MG63 (cell line): ENCODE measurements at regions not wholly inside any gene's neighbourhood (a gene's known extent, or its start where the extent isn't known, plus 50 kb on each side); places are given as distances from the start of the nearest gene placed in this dataset.
"Not testable (repeated sequence)": the region's sequence is repeated elsewhere in the genome, so short reads cannot be mapped to it uniquely, and the experiment has no call there.

Experiments used
- DNase-seq: peaks from one replicate; pipeline ENCODE4 v3.0.0-alpha.2; 2020
- H3K27me3 ChIP-seq: fragments of 250-450 bp; sonication (Bioruptor Pico); 2 replicates; pipeline ENCODE4 v1.5.1; 2020; ENCODE audit warnings: mild to moderate bottlenecking, moderate library complexity
- H3K36me3 ChIP-seq: fragments of 250-450 bp; sonication (Bioruptor Pico); 2 replicates; pipeline ENCODE4 v1.5.1; 2020; ENCODE audit warnings: mild to moderate bottlenecking, moderate library complexity
- H3K4me3 ChIP-seq: fragments of 250-450 bp; sonication (Bioruptor Pico); 2 replicates; pipeline ENCODE4 v1.5.1; 2020; ENCODE audit warnings: mild to moderate bottlenecking, moderate library complexity
- H3K9me3 ChIP-seq: fragments of 250-450 bp; sonication (Bioruptor Pico); 2 replicates; pipeline ENCODE4 v1.5.1; 2020; ENCODE audit warnings: mild to moderate bottlenecking, moderate library complexity

GRCh38 chr3:88876724-88877123 lies 230.7 kb upstream of the EPHA3 start:
- no peaks in the 10 kb centered on the region for H3K36me3 ChIP-seq
- H3K9me3 ChIP-seq, result no peaks in the 10 kb centered on the region
- DNase-seq, result no peak

GRCh38 chr3:88879905-88880304 lies 227.5 kb upstream of the EPHA3 start:
- DNase-seq, result no peak
- no peak overlapping the region for H3K4me3 ChIP-seq
- no peaks in the 10 kb centered on the region for H3K27me3 ChIP-seq
- no peaks in the 10 kb centered on the region for H3K9me3 ChIP-seq
- no peaks in the 10 kb centered on the region for H3K36me3 ChIP-seq

More at GRCh38 chr3:88876724-88877123, 230.7 kb upstream of the EPHA3 start:
- no peaks in the 10 kb centered on the region for H3K27me3 ChIP-seq
- H3K4me3 ChIP-seq, result no peak overlapping the region

GRCh38 chr3:88882121-88882520 lies 225.3 kb upstream of the EPHA3 start:
- Histone ChIP-seq H3K4me3 (no peak overlapping the region), H3K36me3 (no peaks in the 10 kb centered on the region), H3K9me3 (no peaks in the 10 kb centered on the region), H3K27me3 (no peaks in the 10 kb centered on the region)
- DNase-seq, result no peak

- not testable (repeated sequence) for H3K4me3 ChIP-seq, DNase-seq, H3K9me3 ChIP-seq, H3K36me3 ChIP-seq, H3K27me3 ChIP-seq
These were observed 220.8 kb upstream of the EPHA3 start for GRCh38 chr3:88886624-88887023.

DNA sequence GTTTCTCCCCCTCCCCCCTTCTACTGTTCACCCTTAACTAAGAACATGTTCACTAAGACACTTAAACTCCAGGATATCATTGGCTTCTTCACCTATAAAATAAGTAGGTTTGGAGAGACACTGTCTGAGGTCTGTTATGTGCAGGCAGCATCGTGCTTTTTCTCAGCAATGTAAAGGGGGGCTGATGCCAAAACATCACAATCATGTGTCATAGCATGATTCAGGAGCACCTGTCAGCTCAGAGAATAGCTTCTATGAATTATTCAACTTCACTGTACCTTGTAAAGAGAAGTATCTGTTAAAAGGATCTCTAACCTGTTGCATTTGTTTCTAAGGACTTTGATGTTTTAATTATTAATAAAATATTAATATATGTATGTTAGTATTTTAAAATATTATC lies 211.4 kb upstream of the EPHA3 start:
- DNase-seq, result no peak

GRCh38 chr3:88912294-88912877 lies 195.0 kb upstream of the EPHA3 start:
- Histone ChIP-seq H3K27me3 (no peaks in the 10 kb centered on the region), H3K36me3 (no peaks in the 10 kb centered on the region), H3K9me3 (no peaks in the 10 kb centered on the region), H3K4me3 (no peak overlapping the region)
- no peak for DNase-seq

More for the DNA sequence above, 211.4 kb upstream of the EPHA3 start:
- Histone ChIP-seq H3K36me3 (no peaks in the 10 kb centered on the region), H3K9me3 (no peaks in the 10 kb centered on the region), H3K4me3 (no peak overlapping the region), H3K27me3 (no peaks in the 10 kb centered on the region)

DNA sequence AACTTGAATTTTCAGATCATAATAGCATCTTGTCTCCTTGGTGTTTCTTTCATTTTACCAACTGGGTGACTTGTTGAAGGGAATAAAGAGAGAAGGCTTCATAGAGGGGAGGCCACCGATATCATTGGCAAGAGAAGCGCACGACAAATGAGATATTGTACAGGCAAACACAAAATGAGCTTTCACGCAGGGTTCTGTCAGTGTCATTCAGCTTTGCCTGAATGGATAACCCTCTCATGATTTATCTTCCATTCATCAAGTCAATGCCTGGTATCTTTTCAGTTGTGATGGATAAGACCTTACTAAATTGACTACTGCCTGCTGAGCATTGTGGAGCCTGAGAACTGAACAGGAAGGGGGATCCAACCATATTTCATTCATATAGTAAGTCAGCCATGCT lies 188.6 kb upstream of the EPHA3 start:
- DNase-seq, result no peak
- H3K27me3 ChIP-seq, result no peaks in the 10 kb centered on the region
- H3K36me3 ChIP-seq, result no peaks in the 10 kb centered on the region
- H3K4me3 ChIP-seq, result no peak overlapping the region
- H3K9me3 ChIP-seq, result no peaks in the 10 kb centered on the region

- Histone ChIP-seq H3K4me3 (no peak overlapping the region), H3K27me3 (no peaks in the 10 kb centered on the region)
These were observed 185.4 kb upstream of the EPHA3 start for GRCh38 chr3:88921986-88922385.

GRCh38 chr3:88926221-88926620 lies 181.2 kb upstream of the EPHA3 start:
- H3K36me3 ChIP-seq, result no peaks in the 10 kb centered on the region
- H3K4me3 ChIP-seq, result no peak overlapping the region
- no peak for DNase-seq

More at GRCh38 chr3:88921986-88922385, 185.4 kb upstream of the EPHA3 start:
- no peak for DNase-seq
- Histone ChIP-seq H3K36me3 (no peaks in the 10 kb centered on the region), H3K9me3 (no peaks in the 10 kb centered on the region)

GRCh38 chr3:88930611-88931010 lies 176.8 kb upstream of the EPHA3 start:
- H3K4me3 ChIP-seq, result no peak overlapping the region
- no peaks in the 10 kb centered on the region for H3K9me3 ChIP-seq
- DNase-seq, result no peak
- no peaks in the 10 kb centered on the region for H3K36me3 ChIP-seq
- no peaks in the 10 kb centered on the region for H3K27me3 ChIP-seq

More at GRCh38 chr3:88926221-88926620, 181.2 kb upstream of the EPHA3 start:
- H3K9me3 ChIP-seq, result no peaks in the 10 kb centered on the region
- no peaks in the 10 kb centered on the region for H3K27me3 ChIP-seq

GRCh38 chr3:88936831-88937230 lies 170.6 kb upstream of the EPHA3 start:
- no peaks in the 10 kb centered on the region for H3K9me3 ChIP-seq
- H3K36me3 ChIP-seq, result no peaks in the 10 kb centered on the region
- no peak overlapping the region for H3K4me3 ChIP-seq
- DNase-seq, result no peak
- H3K27me3 ChIP-seq, result no peaks in the 10 kb centered on the region

DNA sequence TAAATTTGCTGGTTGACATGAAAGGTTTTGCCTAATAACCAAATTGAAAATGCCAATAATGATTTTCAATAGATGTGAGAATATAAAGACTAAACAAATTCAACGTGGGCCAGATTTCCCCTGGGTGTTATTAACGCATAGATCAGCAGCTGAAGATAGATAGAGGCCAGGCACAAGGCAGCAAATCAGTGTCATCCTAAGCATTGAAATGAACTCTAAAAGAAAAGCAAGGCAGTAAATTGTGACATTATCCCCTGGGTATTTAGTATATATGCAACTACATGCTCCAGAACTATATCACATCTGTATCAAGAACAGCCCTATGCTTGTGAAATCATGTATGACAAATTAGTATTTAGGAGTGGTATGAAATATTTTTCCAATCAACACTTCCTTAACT lies 167.1 kb upstream of the EPHA3 start:
- Histone ChIP-seq H3K27me3 (no peaks in the 10 kb centered on the region), H3K36me3 (no peaks in the 10 kb centered on the region), H3K9me3 (no peaks in the 10 kb centered on the region), H3K4me3 (no peak overlapping the region)
- no peak for DNase-seq

DNA sequence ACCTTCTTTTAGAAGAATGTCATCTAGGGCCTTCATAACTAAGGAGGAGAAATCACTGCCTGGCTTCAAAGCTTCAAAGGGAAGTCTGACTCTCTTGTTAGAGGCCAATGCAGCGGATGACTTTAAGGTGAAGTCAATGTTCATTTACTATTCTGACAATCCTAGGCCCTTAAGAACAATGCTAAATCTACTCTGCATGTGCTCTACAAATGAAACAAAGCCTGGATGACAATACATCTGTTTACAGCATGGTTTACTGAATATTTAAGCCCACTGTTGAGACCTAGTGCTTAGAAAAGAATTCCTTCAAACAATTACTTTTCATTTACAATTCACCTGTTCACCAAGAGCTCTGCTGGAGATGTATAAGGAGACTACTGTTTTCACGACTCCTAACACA lies 160.4 kb upstream of the EPHA3 start:
- Histone ChIP-seq H3K36me3 (no peaks in the 10 kb centered on the region), H3K9me3 (no peaks in the 10 kb centered on the region), H3K4me3 (no peak overlapping the region), H3K27me3 (no peaks in the 10 kb centered on the region)
- no peak for DNase-seq

DNA sequence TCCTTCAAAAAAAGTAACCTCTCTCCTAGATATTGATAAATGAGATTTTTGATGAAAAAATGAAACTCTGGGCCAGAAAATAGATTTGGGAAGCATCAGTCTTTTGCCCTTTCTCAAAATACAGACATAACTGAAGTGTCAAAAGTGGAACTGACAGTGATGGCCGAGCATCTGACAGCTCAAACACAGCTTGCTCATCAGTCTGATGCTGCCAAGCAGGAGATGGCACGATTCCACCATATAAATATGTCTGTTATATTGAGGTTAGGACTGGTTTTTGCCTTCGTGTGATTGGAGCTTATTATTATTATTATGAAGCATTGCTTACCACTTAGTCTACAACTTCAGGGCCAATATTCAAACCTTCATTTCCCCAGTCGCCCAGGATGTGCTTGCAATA lies 152.6 kb upstream of the EPHA3 start:
- Histone ChIP-seq H3K9me3 (no peaks in the 10 kb centered on the region), H3K4me3 (no peak overlapping the region), H3K27me3 (no peaks in the 10 kb centered on the region), H3K36me3 (no peaks in the 10 kb centered on the region)
- peak; percentile 54 for DNase-seq

DNA sequence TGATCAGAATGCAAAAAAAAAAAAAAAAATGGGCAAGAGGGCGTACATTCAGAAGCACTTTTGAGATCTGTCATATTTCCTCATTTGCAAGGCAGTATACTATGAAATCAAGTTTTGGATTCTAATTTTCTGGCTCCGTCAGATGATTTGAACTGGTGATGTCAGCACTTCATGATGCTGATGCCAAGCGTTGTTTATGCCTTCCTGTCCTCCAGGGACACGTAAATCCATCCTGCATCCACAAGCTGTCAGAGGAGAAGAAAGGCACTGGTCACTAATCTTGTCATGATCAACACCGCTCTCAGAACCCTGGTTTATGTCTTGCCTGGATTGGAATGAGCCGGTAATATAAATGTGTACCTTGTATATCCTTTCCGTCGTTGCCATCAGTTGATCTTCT lies 152.1 kb upstream of the EPHA3 start:
- peak; percentile 1 for DNase-seq
- Histone ChIP-seq H3K27me3 (no peaks in the 10 kb centered on the region), H3K4me3 (no peak overlapping the region), H3K9me3 (no peaks in the 10 kb centered on the region), H3K36me3 (no peaks in the 10 kb centered on the region)

GRCh38 chr3:88957711-88958439 lies 149.5 kb upstream of the EPHA3 start:
- no peaks in the 10 kb centered on the region for H3K36me3 ChIP-seq
- no peak overlapping the region for H3K4me3 ChIP-seq
- DNase-seq, result peak; percentile 7
- no peaks in the 10 kb centered on the region for H3K9me3 ChIP-seq
- no peaks in the 10 kb centered on the region for H3K27me3 ChIP-seq

DNA sequence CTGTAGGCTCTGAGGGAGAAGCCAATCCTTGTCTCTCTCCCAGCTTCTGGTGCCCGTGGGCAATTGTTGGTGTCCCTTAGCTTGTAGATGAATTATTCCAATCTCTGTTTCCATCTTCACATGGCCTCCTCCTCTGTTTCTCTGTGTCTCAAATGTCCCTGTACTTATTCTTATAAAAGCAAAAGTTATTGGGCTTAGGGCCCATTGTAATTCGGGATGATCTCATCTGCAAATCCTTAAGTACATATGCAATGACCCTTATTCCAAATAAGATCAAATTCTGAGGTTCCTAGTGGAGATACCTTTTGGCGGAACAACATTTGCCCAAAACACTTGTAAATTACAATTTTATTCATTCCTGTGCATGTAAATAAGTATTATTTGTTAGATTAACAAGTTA lies 147.4 kb upstream of the EPHA3 start:
- Histone ChIP-seq H3K36me3 (no peaks in the 10 kb centered on the region), H3K27me3 (no peaks in the 10 kb centered on the region), H3K9me3 (no peaks in the 10 kb centered on the region), H3K4me3 (no peak overlapping the region)
- no peak for DNase-seq

- no peak overlapping the region for H3K4me3 ChIP-seq
- H3K36me3 ChIP-seq, result no peaks in the 10 kb centered on the region
- no peaks in the 10 kb centered on the region for H3K9me3 ChIP-seq
- no peaks in the 10 kb centered on the region for H3K27me3 ChIP-seq
- DNase-seq, result no peak
These were observed 144.4 kb upstream of the EPHA3 start for GRCh38 chr3:88963003-88963402.
